ENCODE measurements at regions not wholly inside any gene's neighbourhood (a gene's known extent, or its start where the extent isn't known, plus 50 kb on each side); places are given as distances from the start of the nearest gene placed in this dataset.

DNA sequence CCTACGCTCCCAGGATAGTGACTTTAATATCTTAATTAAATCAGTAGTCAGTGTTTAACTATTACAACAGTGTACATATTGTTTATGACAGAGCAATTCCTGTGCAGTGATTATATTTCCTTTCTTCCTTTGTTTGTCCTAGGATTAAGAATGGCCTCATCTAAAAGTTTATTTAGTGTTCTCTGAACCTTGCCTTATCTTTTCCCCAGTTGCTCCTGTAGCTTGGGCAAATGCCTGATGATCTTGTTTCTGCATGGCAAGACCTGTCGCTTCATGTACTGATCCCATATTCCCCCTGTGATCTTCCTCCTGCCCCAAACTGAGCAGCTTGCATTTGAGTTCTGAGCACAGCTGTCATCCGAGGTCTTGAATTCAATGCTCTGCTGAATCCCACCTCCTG, 69.1 kb upstream of the STUM start (continued):
- TF ChIP-seq ZNF597 (CRISPR knock-in tag; IDR thresholded peaks at IDR 0.05) (no peak), RBFOX2 (IDR thresholded peaks at IDR 0.05; ENCODE audit: low read depth, low read length) (no peak), IRF9 (CRISPR knock-in tag; IDR thresholded peaks at IDR 0.05; ENCODE audit: borderline replicate concordance) (no peak), PAWR (CRISPR knock-in tag; IDR thresholded peaks at IDR 0.05; ENCODE audit: borderline replicate concordance) (no peak), FOXA1 (IDR thresholded peaks at IDR 0.05) (peak; percentile 90), FOXA1 (CRISPR knock-in tag; IDR thresholded peaks at IDR 0.05) (peak; percentile 95), HDAC2 (CRISPR knock-in tag; IDR thresholded peaks at IDR 0.05) (peak; percentile 95), ZNF629 (CRISPR knock-in tag; conservative IDR thresholded peaks at IDR 0.05) (peak; percentile 57), KDM1A (CRISPR knock-in tag; IDR thresholded peaks at IDR 0.05) (peak; percentile 92), FLYWCH1 (CRISPR knock-in tag; IDR thresholded peaks at IDR 0.05) (no peak), SAP130 (CRISPR knock-in tag; IDR thresholded peaks at IDR 0.05; ENCODE audit: low read depth) (peak; percentile 31; the same call in 1 of the 2 replicates), ZNF713 (CRISPR knock-in tag; IDR thresholded peaks at IDR 0.05) (no peak), KAT7 (CRISPR knock-in tag; IDR thresholded peaks at IDR 0.05; ENCODE audit: borderline replicate concordance) (no peak)
- TF ChIP-seq, protein P1, sequence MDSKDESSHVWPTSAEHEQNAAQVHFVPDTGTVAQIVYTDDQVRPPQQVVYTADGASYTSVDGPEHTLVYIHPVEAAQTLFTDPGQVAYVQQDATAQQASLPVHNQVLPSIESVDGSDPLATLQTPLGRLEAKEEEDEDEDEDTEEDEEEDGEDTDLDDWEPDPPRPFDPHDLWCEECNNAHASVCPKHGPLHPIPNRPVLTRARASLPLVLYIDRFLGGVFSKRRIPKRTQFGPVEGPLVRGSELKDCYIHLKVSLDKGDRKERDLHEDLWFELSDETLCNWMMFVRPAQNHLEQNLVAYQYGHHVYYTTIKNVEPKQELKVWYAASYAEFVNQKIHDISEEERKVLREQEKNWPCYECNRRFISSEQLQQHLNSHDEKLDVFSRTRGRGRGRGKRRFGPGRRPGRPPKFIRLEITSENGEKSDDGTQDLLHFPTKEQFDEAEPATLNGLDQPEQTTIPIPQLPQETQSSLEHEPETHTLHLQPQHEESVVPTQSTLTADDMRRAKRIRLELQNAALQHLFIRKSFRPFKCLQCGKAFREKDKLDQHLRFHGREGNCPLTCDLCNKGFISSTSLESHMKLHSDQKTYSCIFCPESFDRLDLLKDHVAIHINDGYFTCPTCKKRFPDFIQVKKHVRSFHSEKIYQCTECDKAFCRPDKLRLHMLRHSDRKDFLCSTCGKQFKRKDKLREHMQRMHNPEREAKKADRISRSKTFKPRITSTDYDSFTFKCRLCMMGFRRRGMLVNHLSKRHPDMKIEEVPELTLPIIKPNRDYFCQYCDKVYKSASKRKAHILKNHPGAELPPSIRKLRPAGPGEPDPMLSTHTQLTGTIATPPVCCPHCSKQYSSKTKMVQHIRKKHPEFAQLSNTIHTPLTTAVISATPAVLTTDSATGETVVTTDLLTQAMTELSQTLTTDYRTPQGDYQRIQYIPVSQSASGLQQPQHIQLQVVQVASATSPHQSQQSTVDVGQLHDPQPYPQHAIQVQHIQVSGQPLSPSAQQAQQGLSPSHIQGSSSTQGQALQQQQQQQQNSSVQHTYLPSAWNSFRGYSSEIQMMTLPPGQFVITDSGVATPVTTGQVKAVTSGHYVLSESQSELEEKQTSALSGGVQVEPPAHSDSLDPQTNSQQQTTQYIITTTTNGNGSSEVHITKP (CRISPR knock-in tag; IDR thresholded peaks at IDR 0.05; ENCODE audit: low read depth), result no peak
- TF ChIP-seq, protein P2, sequence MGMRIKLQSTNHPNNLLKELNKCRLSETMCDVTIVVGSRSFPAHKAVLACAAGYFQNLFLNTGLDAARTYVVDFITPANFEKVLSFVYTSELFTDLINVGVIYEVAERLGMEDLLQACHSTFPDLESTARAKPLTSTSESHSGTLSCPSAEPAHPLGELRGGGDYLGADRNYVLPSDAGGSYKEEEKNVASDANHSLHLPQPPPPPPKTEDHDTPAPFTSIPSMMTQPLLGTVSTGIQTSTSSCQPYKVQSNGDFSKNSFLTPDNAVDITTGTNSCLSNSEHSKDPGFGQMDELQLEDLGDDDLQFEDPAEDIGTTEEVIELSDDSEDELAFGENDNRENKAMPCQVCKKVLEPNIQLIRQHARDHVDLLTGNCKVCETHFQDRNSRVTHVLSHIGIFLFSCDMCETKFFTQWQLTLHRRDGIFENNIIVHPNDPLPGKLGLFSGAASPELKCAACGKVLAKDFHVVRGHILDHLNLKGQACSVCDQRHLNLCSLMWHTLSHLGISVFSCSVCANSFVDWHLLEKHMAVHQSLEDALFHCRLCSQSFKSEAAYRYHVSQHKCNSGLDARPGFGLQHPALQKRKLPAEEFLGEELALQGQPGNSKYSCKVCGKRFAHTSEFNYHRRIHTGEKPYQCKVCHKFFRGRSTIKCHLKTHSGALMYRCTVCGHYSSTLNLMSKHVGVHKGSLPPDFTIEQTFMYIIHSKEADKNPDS (CRISPR knock-in tag; IDR thresholded peaks at IDR 0.05), result no peak
- TF ChIP-seq, protein P3, sequence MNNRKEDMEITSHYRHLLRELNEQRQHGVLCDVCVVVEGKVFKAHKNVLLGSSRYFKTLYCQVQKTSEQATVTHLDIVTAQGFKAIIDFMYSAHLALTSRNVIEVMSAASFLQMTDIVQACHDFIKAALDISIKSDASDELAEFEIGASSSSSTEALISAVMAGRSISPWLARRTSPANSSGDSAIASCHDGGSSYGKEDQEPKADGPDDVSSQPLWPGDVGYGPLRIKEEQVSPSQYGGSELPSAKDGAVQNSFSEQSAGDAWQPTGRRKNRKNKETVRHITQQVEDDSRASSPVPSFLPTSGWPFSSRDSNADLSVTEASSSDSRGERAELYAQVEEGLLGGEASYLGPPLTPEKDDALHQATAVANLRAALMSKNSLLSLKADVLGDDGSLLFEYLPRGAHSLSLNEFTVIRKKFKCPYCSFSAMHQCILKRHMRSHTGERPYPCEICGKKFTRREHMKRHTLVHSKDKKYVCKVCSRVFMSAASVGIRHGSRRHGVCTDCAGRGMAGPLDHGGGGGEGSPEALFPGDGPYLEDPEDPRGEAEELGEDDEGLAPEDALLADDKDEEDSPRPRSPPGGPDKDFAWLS (CRISPR knock-in tag; IDR thresholded peaks at IDR 0.05; ENCODE audit: borderline replicate concordance), result no peak
- TF ChIP-seq, protein P4, sequence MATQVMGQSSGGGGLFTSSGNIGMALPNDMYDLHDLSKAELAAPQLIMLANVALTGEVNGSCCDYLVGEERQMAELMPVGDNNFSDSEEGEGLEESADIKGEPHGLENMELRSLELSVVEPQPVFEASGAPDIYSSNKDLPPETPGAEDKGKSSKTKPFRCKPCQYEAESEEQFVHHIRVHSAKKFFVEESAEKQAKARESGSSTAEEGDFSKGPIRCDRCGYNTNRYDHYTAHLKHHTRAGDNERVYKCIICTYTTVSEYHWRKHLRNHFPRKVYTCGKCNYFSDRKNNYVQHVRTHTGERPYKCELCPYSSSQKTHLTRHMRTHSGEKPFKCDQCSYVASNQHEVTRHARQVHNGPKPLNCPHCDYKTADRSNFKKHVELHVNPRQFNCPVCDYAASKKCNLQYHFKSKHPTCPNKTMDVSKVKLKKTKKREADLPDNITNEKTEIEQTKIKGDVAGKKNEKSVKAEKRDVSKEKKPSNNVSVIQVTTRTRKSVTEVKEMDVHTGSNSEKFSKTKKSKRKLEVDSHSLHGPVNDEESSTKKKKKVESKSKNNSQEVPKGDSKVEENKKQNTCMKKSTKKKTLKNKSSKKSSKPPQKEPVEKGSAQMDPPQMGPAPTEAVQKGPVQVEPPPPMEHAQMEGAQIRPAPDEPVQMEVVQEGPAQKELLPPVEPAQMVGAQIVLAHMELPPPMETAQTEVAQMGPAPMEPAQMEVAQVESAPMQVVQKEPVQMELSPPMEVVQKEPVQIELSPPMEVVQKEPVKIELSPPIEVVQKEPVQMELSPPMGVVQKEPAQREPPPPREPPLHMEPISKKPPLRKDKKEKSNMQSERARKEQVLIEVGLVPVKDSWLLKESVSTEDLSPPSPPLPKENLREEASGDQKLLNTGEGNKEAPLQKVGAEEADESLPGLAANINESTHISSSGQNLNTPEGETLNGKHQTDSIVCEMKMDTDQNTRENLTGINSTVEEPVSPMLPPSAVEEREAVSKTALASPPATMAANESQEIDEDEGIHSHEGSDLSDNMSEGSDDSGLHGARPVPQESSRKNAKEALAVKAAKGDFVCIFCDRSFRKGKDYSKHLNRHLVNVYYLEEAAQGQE (IDR thresholded peaks at IDR 0.05; ENCODE audit: borderline replicate concordance in 1 of 2, low read depth in 1 of 2, low read length in 2 of 2), result peak in 1 of 2 experiments; percentile 41; a peak in 1 of 4 replicates
